Left renal pelvis (tissue), 4 donors: ENCODE measurements at regions not wholly inside any gene's neighbourhood (a gene's known extent, or its start where the extent isn't known, plus 50 kb on each side); places are given as distances from the start of the nearest gene placed in this dataset.
"Not testable (repeated sequence)": the region's sequence is repeated elsewhere in the genome, so short reads cannot be mapped to it uniquely, and the experiment has no call there.

Experiments used
- DNase-seq, 4 donors: peaks; one replicate each; pipeline ENCODE4 v3.0.0-alpha.2; 2013; ENCODE audit warnings: low read depth in 4 of 4, low spot score in 3 of 4

GRCh38 chr18:35822413-35822812 lies 150.1 kb upstream of the RMP24 start:
- DNase-seq, result no peak

GRCh38 chr18:35826477-35826876 lies 146.0 kb upstream of the RMP24 start:
- DNase-seq, result no peak

- DNase-seq, result no peak
Observed at GRCh38 chr18:35827275-35827902, 145.1 kb upstream of the RMP24 start.

DNA sequence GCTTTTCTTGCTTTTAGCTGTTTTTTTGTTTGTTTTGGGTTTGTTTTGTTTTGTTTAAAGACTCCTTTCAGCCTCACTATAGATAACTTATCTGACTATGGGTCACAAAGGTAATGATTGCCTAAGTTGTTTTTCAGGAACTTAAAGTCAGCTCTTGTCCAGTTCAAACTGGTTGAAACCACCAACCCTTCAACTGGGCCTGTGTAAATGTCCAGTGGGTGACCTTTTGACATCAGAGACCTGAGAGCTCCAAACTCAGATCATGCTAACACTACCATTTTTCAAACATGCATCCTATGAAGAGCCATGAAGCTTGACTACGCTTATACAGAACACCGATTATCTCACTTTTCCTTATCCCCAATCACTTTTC lies 144.6 kb upstream of the RMP24 start:
- DNase-seq, result no peak

- DNase-seq, result no peak
Observed at GRCh38 chr18:35828591-35828990, 143.9 kb upstream of the RMP24 start.

DNA sequence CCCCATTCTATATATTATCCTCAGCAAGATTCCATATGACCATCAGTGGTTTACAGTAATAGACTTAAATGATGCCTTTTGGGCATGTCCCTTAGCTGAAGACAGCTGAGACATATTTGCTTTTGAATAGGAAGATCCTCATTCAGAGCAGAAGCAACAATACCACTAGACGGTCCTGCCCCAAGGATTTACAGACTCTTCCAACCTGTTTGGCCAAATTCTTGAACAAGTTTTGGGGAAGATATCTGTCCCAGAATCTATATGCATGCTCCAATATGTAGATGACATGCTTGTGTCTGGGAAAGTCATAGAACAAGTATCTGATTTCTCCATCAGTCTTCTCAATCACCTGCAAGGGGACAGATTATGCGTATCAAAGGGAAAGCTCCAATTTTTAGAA lies 137.1 kb upstream of the RMP24 start:
- no peak for DNase-seq

DNA sequence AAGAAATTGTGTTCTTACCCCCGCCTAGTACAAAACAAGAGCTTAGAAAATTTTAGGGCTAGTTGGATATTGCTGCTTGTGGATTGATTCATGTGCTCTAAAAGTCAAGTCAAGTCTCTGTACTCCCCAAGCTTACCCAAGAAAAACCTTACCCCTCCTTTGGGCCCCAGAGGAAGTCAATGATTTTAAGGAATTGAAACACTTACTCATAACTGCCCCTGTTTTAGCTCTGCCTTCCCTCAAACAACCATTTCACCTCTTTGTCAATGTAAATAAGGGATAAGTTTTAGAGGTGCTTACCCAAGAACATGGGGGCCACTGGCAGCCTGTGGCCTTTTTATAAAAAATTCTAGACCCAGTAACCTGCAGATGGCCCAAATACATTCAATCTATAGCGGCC lies 136.6 kb upstream of the RMP24 start:
- no peak for DNase-seq

GRCh38 chr18:35836932-35837331 lies 135.5 kb upstream of the RMP24 start:
- no peak for DNase-seq

DNA sequence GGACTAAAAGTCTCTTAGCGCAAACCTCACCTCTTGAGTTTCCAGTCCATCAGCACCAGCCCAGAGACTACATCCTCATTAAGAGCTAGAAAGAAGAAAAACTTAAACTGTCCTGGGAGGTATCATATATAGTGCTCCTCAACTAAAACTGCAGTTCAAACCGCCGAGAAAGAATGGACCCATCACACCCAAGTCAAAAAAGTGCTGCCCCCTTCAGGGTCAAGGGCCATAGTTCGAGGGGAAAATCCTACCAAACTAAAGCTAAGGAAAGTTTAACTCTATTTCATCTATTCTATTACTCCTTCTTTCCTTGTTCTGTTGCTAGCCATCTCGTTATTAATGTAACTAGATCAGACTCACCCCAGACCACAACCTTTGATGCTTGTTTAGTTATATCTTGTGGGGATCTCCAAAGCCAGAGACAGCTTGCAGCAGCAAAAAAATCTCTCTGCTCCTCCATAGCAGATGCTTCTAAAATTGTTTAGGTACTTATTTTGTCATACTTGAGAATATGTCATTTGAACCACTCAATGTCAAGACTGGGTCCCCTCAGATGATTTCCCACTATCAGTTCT lies 134.5 kb upstream of the RMP24 start:
- no peak for DNase-seq

- no peak for DNase-seq
Observed at GRCh38 chr18:35841283-35841682, 131.2 kb upstream of the RMP24 start.

DNA sequence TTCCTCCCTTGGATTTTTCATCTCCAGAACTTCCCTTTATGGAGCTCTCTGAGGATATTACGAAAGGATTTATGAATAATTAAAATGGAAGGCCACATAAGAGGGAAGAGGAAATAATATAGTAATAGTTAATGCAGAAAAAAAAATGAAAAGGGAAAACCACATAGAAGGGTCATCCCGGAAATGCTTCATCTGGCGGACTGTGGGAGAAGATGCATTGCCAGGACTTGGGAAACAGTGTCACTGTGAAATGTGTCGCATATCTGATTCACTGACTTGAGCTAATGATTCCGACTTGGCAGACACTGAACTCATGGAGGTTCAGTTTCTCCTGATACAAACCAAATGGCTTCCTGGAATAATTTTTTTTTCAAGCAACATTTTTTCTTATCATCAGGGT lies 129.9 kb upstream of the RMP24 start:
- DNase-seq, result no peak

DNA sequence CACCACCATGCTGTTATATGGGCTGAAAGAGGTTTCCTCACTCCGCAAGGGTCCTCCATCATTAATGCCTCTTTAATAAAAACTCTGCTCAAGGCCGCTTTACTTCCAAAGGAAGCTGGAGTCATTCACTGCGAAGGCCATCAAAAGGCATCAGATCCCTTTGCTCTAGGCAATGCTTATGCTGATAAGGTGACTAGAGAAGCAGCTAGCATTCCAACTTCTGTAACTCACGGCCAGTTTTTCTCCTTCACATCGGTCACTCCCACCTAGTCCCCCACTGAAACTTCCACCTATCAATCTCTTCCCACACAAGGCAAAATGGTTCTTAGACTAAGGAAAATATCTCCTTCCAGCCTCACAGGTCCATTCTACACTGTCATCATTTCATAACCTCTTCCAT lies 124.2 kb upstream of the RMP24 start:
- DNase-seq, result not testable (repeated sequence)

DNA sequence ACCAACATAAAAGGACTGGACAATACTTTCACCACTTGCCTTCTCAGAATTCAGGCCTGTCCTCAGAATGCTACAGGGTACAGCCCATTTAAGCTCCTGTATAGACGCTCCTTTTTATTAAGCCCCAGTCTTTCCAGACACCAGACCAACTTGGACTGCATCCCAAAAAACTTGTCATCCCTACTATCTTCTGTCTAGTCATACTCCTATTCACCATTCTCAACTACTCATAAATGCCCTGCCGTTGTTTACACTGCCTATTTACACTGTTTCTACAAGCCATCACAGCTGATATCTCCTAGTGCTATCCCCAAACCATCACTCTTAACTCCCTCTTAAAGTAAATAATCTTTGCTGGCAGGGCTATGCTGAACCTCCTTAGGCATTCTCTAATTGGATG lies 123.2 kb upstream of the RMP24 start:
- DNase-seq, result not testable (repeated sequence)

DNA sequence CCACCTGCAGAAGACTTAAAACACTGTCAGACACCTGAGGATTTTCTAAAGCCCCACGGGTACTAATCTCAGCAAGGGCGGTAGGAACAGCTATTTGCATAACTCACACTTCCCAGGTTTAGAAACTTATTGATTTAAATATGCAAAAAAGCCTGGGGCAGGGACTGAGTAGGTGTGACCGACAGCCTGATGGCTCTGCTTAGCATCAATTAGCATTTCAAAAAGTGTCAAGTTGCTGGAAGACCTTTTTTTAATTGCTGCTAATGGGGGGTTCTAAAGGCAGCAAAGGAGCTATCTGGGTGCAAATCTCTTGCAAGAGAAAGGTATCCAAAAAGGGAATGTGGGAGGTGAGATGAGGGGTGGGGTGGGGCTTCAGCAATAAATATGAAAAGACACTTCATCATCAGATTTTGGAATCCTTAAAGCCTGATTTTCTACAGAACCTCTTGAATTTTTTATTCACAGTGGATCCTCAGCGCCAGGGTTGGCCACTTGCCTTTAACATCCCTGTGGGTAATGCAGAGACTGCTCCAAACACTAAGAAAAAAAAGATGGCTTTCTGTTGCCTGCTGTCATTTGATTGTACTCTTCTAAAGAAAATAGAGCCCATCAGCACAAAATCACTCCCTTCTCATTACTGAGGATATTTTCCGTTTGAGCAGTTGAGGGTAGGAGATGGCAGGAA lies 121.1 kb upstream of the RMP24 start:
- DNase-seq, result no peak

GRCh38 chr18:35852786-35853185 lies 119.7 kb upstream of the RMP24 start:
- no peak for DNase-seq

DNA sequence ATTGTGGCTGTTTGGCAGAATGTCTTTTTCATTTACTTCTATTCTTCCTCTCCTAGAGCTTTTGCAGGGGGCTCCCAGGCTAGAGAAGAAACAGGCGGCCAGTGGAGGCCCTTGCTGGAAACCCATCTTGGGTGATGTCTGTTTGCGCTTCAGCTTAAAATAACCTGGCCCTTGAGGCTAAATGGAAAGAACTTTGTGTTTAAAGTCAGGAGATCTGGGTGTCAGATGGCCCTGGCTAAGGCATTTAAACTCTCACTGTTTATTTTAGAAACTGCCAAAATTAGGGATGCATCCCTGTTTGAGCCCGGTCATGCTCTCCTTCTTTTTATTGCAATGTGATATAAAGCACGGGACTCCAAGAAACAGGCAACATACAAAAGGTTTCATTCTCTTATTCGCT lies 118.4 kb upstream of the RMP24 start:
- no peak for DNase-seq

DNA sequence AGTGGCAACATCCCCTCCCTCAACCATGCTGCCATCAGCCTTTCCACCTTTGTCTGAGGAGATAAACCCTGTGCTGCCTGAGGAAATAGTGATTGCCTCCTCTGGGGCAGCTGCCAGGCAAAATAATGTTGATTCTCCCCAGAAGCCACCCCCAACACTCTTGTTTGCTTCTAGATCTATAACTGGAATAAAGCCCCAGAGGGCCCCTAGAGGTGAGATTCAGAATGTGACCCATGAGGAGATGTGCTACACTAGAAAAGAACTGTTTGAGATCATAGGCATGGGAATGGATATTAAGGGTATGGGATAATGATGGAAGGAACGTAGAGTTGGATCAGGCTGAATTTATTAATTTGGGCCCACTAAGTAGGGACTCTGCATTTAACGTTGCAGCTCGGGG lies 116.3 kb upstream of the RMP24 start:
- DNase-seq, result no peak

DNA sequence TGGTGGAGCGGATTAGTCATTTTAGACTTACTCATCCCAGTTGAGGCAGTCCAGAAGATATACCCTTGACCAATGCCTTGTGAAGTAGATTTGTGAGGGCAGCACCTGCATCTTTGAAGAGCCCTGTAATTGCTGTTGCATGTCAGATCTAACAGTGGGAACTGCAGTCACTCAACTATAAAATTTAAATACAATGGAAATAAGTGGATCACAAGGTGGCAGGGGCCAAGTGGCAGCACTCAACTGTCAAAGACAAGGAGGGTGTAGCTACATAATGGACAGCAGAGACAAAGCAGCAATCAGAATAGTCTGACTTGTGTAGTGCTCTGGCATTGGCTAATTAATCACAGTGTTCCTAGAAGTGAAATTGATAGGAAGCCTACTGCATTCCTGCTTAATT lies 115.8 kb upstream of the RMP24 start:
- DNase-seq, result not testable (repeated sequence)

DNA sequence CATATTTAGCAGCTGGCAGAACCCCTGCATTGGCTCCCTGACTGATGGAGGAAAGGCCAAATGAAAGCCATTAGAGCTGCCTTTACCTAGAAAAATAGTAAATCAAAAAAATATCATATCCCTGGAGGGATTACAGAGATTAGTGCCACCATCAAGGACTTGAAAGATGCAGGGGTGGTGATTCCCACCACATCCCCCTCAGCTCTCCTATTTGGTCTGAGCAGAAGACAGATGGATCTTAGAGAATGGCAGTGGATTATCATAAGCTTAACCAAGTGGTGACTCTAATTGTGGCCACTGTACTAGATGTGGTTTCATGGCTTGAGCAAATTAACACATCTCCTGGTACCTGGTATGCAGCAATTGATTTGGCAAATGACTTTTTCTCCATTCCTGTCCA lies 114.9 kb upstream of the RMP24 start:
- not testable (repeated sequence) for DNase-seq

GRCh38 chr18:35861367-35862118 lies 110.9 kb upstream of the RMP24 start:
- no peak for DNase-seq

- DNase-seq, result no peak
Observed at GRCh38 chr18:35862119-35862640, 110.3 kb upstream of the RMP24 start.
